ENCODE measurements at regions not wholly inside any gene's neighbourhood (a gene's known extent, or its start where the extent isn't known, plus 50 kb on each side); places are given as distances from the start of the nearest gene placed in this dataset.

- H3K36me3 ChIP-seq: no peaks in the 10 kb centered on the region
- H3K27me3 ChIP-seq: no peaks in the 10 kb centered on the region
- H3K4me1 ChIP-seq: no peaks in the 10 kb centered on the region
- H3K9me3 ChIP-seq: no peaks in the 10 kb centered on the region
- TF ChIP-seq POLR2A (IDR thresholded peaks at IDR 0.05) (no peak), CTCF (IDR thresholded peaks at IDR 0.05) (no peak), POLR2AphosphoS5 (IDR thresholded peaks at IDR 0.05) (no peak)
- intact Hi-C loops (cut with DNase I; ENCODE audit: low total_unique reads): no loop called here
- no peak overlapping the region for H3K27ac ChIP-seq
- peak in 1 of 2 donors; percentile 9 for DNase-seq
- H3K4me3 ChIP-seq: no peak overlapping the region
- 43 to 65% (median 53%) methylated on average over 4 of the region's 4 CpGs for WGBS, 5 donors
These were observed 82.8 kb upstream of the NPY start for GRCh38 chr7:24201226-24201625.

GRCh38 chr7:24212073-24212472, 71.9 kb upstream of the NPY start:
- TF ChIP-seq POLR2A (IDR thresholded peaks at IDR 0.05): no peak
- TF ChIP-seq POLR2AphosphoS5 (IDR thresholded peaks at IDR 0.05): no peak
- TF ChIP-seq CTCF (IDR thresholded peaks at IDR 0.05): no peak
- TF ChIP-seq EP300 (IDR thresholded peaks at IDR 0.05): no peak
- Histone ChIP-seq H3K27me3 (no peaks in the 10 kb centered on the region), H3K4me3 (no peak overlapping the region), H3K27ac (no peak overlapping the region), H3K9me3 (no peaks in the 10 kb centered on the region), H3K4me1 (no peaks in the 10 kb centered on the region), H3K36me3 (no peaks in the 10 kb centered on the region)
- intact Hi-C loops (cut with DNase I; ENCODE audit: low total_unique reads): no loop called here
- 82 to 94% (median 92%) methylated on average over 2 of the region's 2 CpGs for WGBS, 5 donors
- DNase-seq: no peak

GRCh38 chr7:24213311-24213710, 70.7 kb upstream of the NPY start:
- H3K36me3 ChIP-seq: no peaks in the 10 kb centered on the region
- H3K4me1 ChIP-seq: no peaks in the 10 kb centered on the region
- WGBS, 5 donors: 47 to 75% (median 55%) methylated on average over 2 of the region's 2 CpGs
- DNase-seq: no peak
- no peak for TF ChIP-seq POLR2A (IDR thresholded peaks at IDR 0.05)
- TF ChIP-seq CTCF (IDR thresholded peaks at IDR 0.05): no peak
- TF ChIP-seq EP300 (IDR thresholded peaks at IDR 0.05): no peak
- TF ChIP-seq POLR2AphosphoS5 (IDR thresholded peaks at IDR 0.05): no peak
- no peaks in the 10 kb centered on the region for H3K9me3 ChIP-seq
- no peak overlapping the region for H3K4me3 ChIP-seq
- H3K27me3 ChIP-seq: no peaks in the 10 kb centered on the region
- H3K27ac ChIP-seq: no peak overlapping the region
- intact Hi-C loops (cut with DNase I; ENCODE audit: low total_unique reads): no loop called here

- TF ChIP-seq POLR2AphosphoS5 (IDR thresholded peaks at IDR 0.05): no peak
- no peak for TF ChIP-seq POLR2A (IDR thresholded peaks at IDR 0.05)
- TF ChIP-seq EP300 (IDR thresholded peaks at IDR 0.05): no peak
- no peak for TF ChIP-seq CTCF (IDR thresholded peaks at IDR 0.05)
- DNase-seq: no peak
- no peaks in the 10 kb centered on the region for H3K27me3 ChIP-seq
- no peaks in the 10 kb centered on the region for H3K36me3 ChIP-seq
- H3K9me3 ChIP-seq: no peaks in the 10 kb centered on the region
- 52 to 66% (median 58%) methylated on average over 4 of the region's 4 CpGs for WGBS, 5 donors
- H3K27ac ChIP-seq: no peak overlapping the region
- no peaks in the 10 kb centered on the region for H3K4me1 ChIP-seq
- intact Hi-C loops (cut with DNase I; ENCODE audit: low total_unique reads): no loop called here
- H3K4me3 ChIP-seq: no peak overlapping the region
These were observed 69.3 kb upstream of the NPY start for GRCh38 chr7:24214670-24215069.
